Kidney (tissue), 13 donors: ENCODE measurements at regions not wholly inside any gene's neighbourhood (a gene's known extent, or its start where the extent isn't known, plus 50 kb on each side); places are given as distances from the start of the nearest gene placed in this dataset.

Experiments used
- DNase-seq, 5 donors: peaks; one replicate each; pipeline ENCODE4 v3.0.0-alpha.2; 2013 to 2020
- FAIRE-seq: peaks from 2 replicates; lab custom pipeline; 2012; peaks lifted over from hg19 to GRCh38; lab: Jason Lieb, UNC
- H3K27ac ChIP-seq, 2 donors: one replicate each; pipeline ENCODE4 v1.7.0; 2013; ENCODE audit warnings: low read depth in 2 of 2, low read length in 2 of 2, inconsistent platforms in 1 of 2
- H3K27me3 ChIP-seq: one replicate; pipeline ENCODE4 v1.7.1; 2013; ENCODE audit warnings: low read length, inconsistent platforms; ENCODE audit not compliant: control insufficient read depth, insufficient read depth
- H3K36me3 ChIP-seq, 3 donors: one replicate each; pipeline versions ENCODE4 v1.7.0 to v1.7.1; 2013; ENCODE audit warnings: low read length in 3 of 3, control low read depth in 1 of 3, inconsistent platforms in 1 of 3; ENCODE audit not compliant: insufficient read depth in 3 of 3, control insufficient read depth in 2 of 3
- H3K4me1 ChIP-seq, 3 donors: one replicate each; pipeline versions ENCODE4 v1.7.0 to v1.7.1; 2013; ENCODE audit warnings: low read length in 3 of 3, inconsistent platforms in 1 of 3, low read depth in 1 of 3; ENCODE audit not compliant: control insufficient read depth in 2 of 3, insufficient read depth in 2 of 3
- H3K4me3 ChIP-seq, 3 donors: one replicate each; pipeline versions ENCODE4 v1.7.0 to v1.8.1; 2013; ENCODE audit warnings: low read length in 3 of 3, control low read depth in 1 of 3, inconsistent platforms in 1 of 3
- H3K9ac ChIP-seq, 3 donors: one replicate each; pipeline versions ENCODE4 v1.7.0 to v1.7.1; 2013; ENCODE audit warnings: low read length in 3 of 3, control low read depth in 1 of 3, inconsistent platforms in 1 of 3
- H3K9me3 ChIP-seq, 3 donors: one replicate each; pipeline versions ENCODE4 v1.7.0 to v1.7.1; 2013; ENCODE audit warnings: low read length in 3 of 3, control low read depth in 1 of 3, inconsistent platforms in 1 of 3; ENCODE audit not compliant: control insufficient read depth in 2 of 3, insufficient read depth in 1 of 3
- intact Hi-C: fragments of 100-400 bp; cut with DNase I; formaldehyde crosslinking; loops from one replicate; pipeline ENCODE4 v1.11.1; 2022
- TF ChIP-seq, protein P1 (sequence below): IDR thresholded peaks from 3 replicates; pipeline ENCODE4 v1.5.1; 2012; ENCODE audit warnings: mild to moderate bottlenecking, moderate library complexity, borderline replicate concordance; ENCODE audit not compliant: insufficient read depth; ENCODE audit errors: extremely low read depth
- donor health status: control.
- donor health status: control.
- donor health status: control.
- donor health status: control.
- donor health status: control.
- donor health status: DM: yes; HTN: yes; CAD: no.
- donor health status: Normal renal cell carcinoma (clear cell type).

DNA sequence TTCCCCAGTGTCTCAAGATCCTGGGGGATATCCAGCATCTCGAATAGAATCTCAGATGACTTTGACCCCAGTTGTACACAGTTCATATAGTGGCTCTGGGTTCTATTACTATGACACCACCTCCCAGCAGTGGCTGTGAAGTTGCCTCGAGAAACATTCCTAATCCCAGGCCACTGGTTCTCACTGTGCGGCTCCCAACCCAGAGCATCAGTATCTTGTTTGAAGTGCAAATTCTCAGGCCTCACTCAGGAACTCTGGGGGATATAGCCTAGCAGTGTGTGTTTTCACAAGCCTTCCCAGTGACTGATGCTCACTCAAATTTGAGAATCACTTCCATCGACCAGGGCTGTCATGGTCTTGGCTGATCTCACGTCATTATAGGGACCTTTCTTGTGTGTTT, 69.3 kb upstream of the IGF1 start:
- intact Hi-C loops: no loop called here
- no peaks in the 10 kb centered on the region for H3K27me3 ChIP-seq
- no peak overlapping the region for H3K27ac ChIP-seq
- H3K36me3 ChIP-seq: no peaks in the 10 kb centered on the region
- no peaks in the 10 kb centered on the region for H3K4me1 ChIP-seq
- DNase-seq (no peak), FAIRE-seq (no peak)
- H3K9me3 ChIP-seq: no peaks in the 10 kb centered on the region
- no peak overlapping the region for H3K9ac ChIP-seq
- TF ChIP-seq, protein P1, sequence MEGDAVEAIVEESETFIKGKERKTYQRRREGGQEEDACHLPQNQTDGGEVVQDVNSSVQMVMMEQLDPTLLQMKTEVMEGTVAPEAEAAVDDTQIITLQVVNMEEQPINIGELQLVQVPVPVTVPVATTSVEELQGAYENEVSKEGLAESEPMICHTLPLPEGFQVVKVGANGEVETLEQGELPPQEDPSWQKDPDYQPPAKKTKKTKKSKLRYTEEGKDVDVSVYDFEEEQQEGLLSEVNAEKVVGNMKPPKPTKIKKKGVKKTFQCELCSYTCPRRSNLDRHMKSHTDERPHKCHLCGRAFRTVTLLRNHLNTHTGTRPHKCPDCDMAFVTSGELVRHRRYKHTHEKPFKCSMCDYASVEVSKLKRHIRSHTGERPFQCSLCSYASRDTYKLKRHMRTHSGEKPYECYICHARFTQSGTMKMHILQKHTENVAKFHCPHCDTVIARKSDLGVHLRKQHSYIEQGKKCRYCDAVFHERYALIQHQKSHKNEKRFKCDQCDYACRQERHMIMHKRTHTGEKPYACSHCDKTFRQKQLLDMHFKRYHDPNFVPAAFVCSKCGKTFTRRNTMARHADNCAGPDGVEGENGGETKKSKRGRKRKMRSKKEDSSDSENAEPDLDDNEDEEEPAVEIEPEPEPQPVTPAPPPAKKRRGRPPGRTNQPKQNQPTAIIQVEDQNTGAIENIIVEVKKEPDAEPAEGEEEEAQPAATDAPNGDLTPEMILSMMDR: no peak
- no peak overlapping the region for H3K4me3 ChIP-seq

DNA sequence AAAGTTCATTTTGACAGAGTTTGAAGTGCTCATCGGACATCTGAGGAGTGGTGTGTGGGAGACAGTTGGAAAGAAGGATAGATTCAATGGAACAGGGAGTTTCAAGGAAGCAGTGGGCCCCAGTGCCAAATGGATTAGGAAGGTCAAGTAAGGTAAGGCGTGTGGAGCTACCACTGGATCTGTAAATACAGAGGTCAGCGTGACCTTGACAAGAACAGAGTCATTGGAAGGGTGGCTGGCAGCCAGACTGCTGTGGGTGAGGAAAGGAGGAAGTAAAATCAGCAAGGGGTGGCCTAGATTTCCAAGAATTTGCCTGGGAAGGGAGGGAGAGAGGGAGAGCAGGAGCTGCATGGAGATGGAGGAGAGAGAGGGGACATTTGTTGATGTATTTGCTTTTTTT, 68.2 kb upstream of the IGF1 start:
- H3K4me3 ChIP-seq: no peak overlapping the region
- intact Hi-C loops: no loop called here
- FAIRE-seq: no peak

DNA sequence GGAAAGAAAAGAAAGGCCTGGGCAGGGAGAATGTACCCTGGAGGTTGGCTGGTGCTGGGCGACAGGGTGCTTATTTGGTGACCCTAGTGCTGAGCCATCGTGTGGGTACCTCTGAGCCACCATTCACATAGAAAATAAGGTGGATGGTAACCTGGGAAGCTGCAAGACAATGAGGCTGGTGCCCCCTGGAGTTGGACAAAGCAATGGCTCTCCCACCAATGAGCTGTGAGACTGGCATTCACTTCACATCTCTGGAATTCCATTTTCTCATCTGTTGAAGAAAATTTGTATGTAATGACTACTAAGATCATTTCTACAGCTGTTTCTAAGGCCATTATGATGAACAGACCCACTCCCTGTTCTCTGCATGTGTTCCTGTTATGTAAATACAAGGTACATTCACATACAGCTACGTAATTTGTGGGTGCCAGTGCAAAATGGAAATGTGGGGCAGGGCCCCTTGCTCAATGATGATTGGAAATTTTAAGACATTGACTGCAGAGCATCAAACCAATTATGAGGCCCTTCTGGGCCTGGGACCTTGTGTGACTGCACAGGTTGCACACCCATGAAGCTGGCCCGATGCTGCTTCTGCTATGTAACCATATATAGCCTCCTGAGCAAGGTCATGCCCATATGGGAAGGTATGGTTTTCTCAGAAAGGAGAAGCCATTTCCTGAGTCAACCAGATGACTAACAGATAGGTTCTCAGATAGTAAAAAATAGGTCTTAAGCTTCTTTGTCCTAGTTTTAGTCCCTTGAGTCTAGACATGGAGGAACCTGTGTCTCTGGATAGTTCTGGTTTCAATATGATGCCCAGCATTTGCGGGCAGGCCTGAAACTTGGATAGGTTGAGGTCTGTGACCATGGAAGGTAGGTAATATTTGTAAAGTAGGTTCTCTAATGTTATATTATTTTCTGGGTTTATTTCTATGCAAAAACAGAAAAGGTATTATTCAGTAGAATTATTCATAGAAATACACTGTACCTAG, 63.4 kb upstream of the IGF1 start:
- no peaks in the 10 kb centered on the region for H3K27me3 ChIP-seq
- no peak for DNase-seq

More for the DNA sequence above, 68.2 kb upstream of the IGF1 start:
- no peaks in the 10 kb centered on the region for H3K9me3 ChIP-seq
- DNase-seq: no peak
- no peaks in the 10 kb centered on the region for H3K36me3 ChIP-seq
- H3K4me1 ChIP-seq: no peaks in the 10 kb centered on the region
- H3K27me3 ChIP-seq: no peaks in the 10 kb centered on the region
- TF ChIP-seq, protein P1: no peak
- no peak overlapping the region for H3K27ac ChIP-seq
- no peak overlapping the region for H3K9ac ChIP-seq

More for the DNA sequence above, 63.4 kb upstream of the IGF1 start:
- FAIRE-seq: no peak
- Histone ChIP-seq H3K4me3 (no peak overlapping the region), H3K4me1 (no peaks in the 10 kb centered on the region), H3K9me3 (no peaks in the 10 kb centered on the region), H3K27ac (no peak overlapping the region), H3K9ac (no peak overlapping the region), H3K36me3 (no peaks in the 10 kb centered on the region)
- intact Hi-C loops: no loop called here
- TF ChIP-seq, protein P1: peak; percentile 11
